NCI-H2029 (cell line): ENCODE measurements at regions not wholly inside any gene's neighbourhood (a gene's known extent, or its start where the extent isn't known, plus 50 kb on each side); places are given as distances from the start of the nearest gene placed in this dataset.
"Not testable (repeated sequence)": the region's sequence is repeated elsewhere in the genome, so short reads cannot be mapped to it uniquely, and the experiment has no call there.

Experiments used
- DNase-seq: peaks from one replicate; lab custom pipeline; 2025; lab: John Stamatoyannopoulos, UW

GRCh38 chr6:133795051-133795450 lies 93.9 kb upstream of the TCF21 start:
- not testable (repeated sequence) for DNase-seq

GRCh38 chr6:133796235-133796634 lies 92.7 kb upstream of the TCF21 start:
- no peak for DNase-seq

DNA sequence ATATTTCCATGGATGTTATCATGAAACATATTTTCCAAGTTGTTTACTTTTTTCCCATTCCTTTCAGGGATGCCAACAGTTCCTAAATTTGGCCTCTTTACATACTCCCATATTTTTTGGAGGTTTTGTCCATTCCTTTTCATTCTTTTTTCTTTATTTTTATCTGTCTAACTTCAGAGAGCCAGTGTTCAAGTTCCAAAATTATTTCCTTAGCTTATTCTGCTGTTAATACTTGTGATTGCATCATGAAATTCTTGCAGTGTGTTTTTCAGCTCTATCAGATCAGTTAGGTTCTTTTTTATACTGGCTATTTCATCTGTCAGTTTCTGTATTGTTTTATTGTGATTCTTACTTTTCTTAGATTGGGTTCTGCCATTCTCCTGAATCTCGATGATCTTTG lies 89.9 kb upstream of the TCF21 start:
- DNase-seq, result no peak

- no peak for DNase-seq
Measured at GRCh38 chr6:133802861-133803260, 86.1 kb upstream of the TCF21 start.

DNA sequence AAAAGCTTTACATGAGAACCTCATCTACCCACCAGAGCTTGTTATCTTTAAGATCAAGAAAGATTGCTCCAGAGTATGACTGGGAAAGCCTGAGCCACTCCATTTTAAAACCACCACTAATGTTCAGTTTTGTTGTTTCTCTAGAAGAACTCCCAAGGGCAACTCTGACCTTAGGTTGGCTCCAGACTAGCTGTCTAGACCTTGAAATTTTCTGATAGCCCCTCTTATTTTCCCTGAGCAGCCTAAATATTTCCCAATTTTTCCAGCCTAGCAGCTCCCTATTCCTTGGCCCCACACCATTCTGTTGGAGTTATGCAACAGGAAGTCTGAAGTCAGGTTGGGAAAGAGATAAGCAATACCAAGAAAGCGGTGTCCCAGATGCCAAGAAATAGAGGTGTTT lies 84.6 kb upstream of the TCF21 start:
- no peak for DNase-seq

GRCh38 chr6:133805876-133806275 lies 83.0 kb upstream of the TCF21 start:
- no peak for DNase-seq

GRCh38 chr6:133806382-133807140 lies 82.4 kb upstream of the TCF21 start:
- no peak for DNase-seq

GRCh38 chr6:133807501-133807900 lies 81.4 kb upstream of the TCF21 start:
- DNase-seq, result no peak

DNA sequence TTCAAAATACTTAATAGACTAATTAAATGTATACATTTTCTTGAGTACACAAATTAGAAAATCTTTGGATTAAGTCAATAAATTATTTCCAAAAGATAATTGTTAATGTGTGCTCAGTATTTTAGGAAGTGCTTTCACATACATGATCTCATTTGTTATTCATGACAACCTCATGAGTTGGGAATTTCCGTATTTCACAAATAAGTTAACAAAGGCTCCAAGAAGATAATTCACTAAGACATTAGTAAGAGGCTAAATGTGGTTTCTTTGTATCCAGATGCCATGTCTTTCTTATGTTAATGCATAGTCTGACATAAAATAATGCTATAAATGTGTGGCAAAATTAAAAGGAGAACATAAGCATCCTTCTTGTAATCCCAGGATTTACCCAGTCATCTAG lies 79.5 kb upstream of the TCF21 start:
- DNase-seq, result no peak

DNA sequence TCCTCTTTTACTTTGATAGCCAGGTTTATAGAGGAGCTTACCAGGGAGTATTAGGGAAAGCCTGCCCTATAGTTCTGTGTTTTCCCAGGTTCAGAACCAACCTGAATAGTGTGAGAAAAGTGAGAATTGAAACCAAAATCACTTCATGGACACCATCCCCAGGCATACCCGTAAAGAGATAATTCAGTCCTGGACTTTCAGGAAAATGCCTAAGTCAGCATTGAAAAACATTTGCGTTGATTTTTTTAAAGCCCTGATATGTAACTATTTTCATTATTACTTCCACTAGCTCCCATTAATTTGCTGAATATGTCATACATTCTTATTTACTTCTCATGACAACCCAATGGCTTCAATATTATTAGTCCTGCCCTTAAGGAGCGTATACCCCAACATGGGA lies 77.4 kb upstream of the TCF21 start:
- no peak for DNase-seq

DNA sequence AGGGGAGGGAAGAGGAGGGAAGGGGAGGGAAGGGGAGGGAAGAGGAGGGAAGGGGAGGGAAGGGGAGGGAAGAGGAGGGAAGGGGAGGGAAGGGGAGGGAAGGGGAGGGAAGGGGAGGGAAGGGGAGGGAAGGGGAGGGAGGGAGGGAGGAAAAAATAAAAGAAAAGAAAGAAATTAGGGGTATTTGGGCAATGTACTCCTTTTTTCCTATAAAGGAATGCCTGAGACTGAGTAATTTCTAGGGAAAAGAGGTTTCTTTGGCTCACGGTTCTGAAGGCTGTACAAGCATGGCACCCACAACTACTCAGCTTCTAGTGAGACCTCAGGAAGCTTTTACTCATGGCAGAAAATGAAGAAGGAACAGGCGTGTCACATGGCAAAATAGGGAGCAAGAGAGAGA lies 76.5 kb upstream of the TCF21 start:
- DNase-seq, result not testable (repeated sequence)

DNA sequence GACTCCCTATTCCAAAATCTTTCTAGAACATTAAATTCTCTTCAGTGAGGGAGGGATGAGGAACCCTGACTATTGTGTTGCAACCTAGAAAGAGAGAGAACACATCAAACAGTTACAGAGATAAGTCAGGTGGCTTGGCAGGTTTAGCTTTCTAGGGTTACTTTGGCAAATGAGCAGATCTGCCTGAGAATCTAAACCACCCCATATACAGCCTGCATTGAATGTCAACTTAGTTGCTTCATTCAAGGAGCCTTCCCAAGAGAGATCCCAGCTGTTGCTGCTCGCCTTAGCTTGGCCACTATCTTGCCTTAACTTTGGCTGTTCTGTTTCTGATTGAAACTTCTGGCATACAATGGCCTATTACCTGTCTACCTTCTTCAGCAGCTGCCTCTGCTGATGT lies 74.7 kb upstream of the TCF21 start:
- no peak for DNase-seq

- no peak for DNase-seq
Measured at GRCh38 chr6:133814797-133815196, 74.1 kb upstream of the TCF21 start.

- DNase-seq, result no peak
Measured at GRCh38 chr6:133815313-133815712, 73.6 kb upstream of the TCF21 start.

- no peak for DNase-seq
Measured at GRCh38 chr6:133816171-133816570, 72.7 kb upstream of the TCF21 start.

- no peak for DNase-seq
Measured at GRCh38 chr6:133817460-133818047, 71.4 kb upstream of the TCF21 start.

- no peak for DNase-seq
Measured at GRCh38 chr6:133818320-133818719, 70.6 kb upstream of the TCF21 start.

- no peak for DNase-seq
Measured at GRCh38 chr6:133820208-133820607, 68.7 kb upstream of the TCF21 start.

GRCh38 chr6:133827766-133828165 lies 61.1 kb upstream of the TCF21 start:
- DNase-seq, result no peak

DNA sequence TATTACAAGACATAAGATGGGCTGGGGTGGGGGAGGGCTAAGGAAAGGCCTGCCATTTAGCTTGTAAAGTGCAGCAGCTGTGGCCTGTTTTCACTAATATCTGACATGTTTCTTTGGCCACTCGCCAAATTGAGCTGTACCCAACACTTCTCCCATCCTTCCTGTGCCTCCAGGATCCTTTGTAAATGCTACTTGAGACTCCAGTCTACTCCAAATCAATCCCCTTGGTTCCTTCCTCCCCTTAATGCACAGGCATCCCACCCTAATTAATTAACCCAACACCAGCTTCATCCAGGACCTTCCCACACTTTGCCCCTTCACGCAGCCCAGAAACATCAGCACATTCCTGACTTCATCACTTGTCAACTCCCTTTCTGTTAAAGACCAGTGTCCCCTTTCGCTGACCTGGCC lies 55.0 kb upstream of the TCF21 start:
- DNase-seq, result no peak

GRCh38 chr6:133834472-133835170 lies 54.3 kb upstream of the TCF21 start:
- DNase-seq, result no peak

- DNase-seq, result no peak
Measured at GRCh38 chr6:133835901-133836300, 53.0 kb upstream of the TCF21 start.

GRCh38 chr6:133837801-133838349 lies 51.0 kb upstream of the TCF21 start:
- peak; percentile 49 for DNase-seq
